Sigmoid colon (tissue), 4 donors: ENCODE measurements at regions not wholly inside any gene's neighbourhood (a gene's known extent, or its start where the extent isn't known, plus 50 kb on each side); places are given as distances from the start of the nearest gene placed in this dataset.

Experiments
- CTCF ChIP-seq, 4 experiments: fragments of 450-650 bp in 3 of 4; fragments of 200-600 bp in 1 of 4; IDR thresholded peaks; one replicate each; pipeline ENCODE4 v1.5.1; 2016 to 2019; ENCODE audit warnings: antibody characterized with exemption in 4 of 4, mild to moderate bottlenecking in 3 of 4, moderate library complexity in 2 of 4
- EP300 ChIP-seq, 4 donors: sonication (generic); formaldehyde crosslinking; IDR thresholded peaks; one replicate each; pipeline ENCODE4 v1.6.1; 2017; ENCODE audit warnings: antibody characterized with exemption in 4 of 4
- POLR2A ChIP-seq, 2 donors: fragments of 450-650 bp; IDR thresholded peaks; one replicate each; pipeline ENCODE4 v1.6.1; 2016; ENCODE audit warnings: antibody characterized with exemption in 2 of 2, mild to moderate bottlenecking in 2 of 2, moderate library complexity in 2 of 2
- POLR2AphosphoS5 ChIP-seq, 4 donors: sonication (generic); formaldehyde crosslinking; IDR thresholded peaks; one replicate each; pipeline ENCODE4 v1.6.1; 2017; ENCODE audit warnings: antibody characterized with exemption in 4 of 4

- TF ChIP-seq CTCF (IDR thresholded peaks at IDR 0.05) (no peak), POLR2A (IDR thresholded peaks at IDR 0.05) (no peak), POLR2AphosphoS5 (IDR thresholded peaks at IDR 0.05) (peak in 3 of 4 donors; percentile 11 to 58 (median 53)), EP300 (IDR thresholded peaks at IDR 0.05) (no peak)
Measured at GRCh38 chr12:47585507-47585906, 120.3 kb downstream of the RPAP3 start.
